H1 (cell line): ENCODE measurements at regions not wholly inside any gene's neighbourhood (a gene's known extent, or its start where the extent isn't known, plus 50 kb on each side); places are given as distances from the start of the nearest gene placed in this dataset.

Experiments used
- CTCF ChIA-PET: fragments of 300-600 bp; sonication (Branson Sonifier 250); formaldehyde crosslinking; loops from one replicate; lab custom pipeline; 2021; ENCODE audit not compliant: partially characterized antibody; lab: Charles Lee
- POLR2A ChIA-PET: fragments of 300-600 bp; sonication (Branson Sonifier 250); formaldehyde crosslinking; loops from one replicate; lab custom pipeline; 2021; ENCODE audit warnings: inconsistent platforms; ENCODE audit not compliant: partially characterized antibody; lab: Charles Lee
- DNase-seq, 2 experiments: peaks; one replicate each; pipeline versions ENCODE4 v3.0.0 to v3.0.0-alpha.2; 2010 to 2022; ENCODE audit warnings: low spot score in 2 of 2, low read depth in 1 of 2, mixed read lengths in 1 of 2
- FAIRE-seq: peaks from 2 replicates; lab custom pipeline; 2011; peaks lifted over from hg19 to GRCh38; lab: Jason Lieb, UNC
- H2AFZ ChIP-seq: 2 replicates; pipeline ENCODE4 v1.8.1; 2012; ENCODE audit warnings: low read length, inconsistent platforms
- H2AK5ac ChIP-seq: 2 replicates; pipeline ENCODE4 v1.6.1; 2013; ENCODE audit warnings: low read depth, low read length
- H2BK120ac ChIP-seq: replicated peaks from 2 replicates; pipeline ENCODE3; 2013; ENCODE audit warnings: low read depth, low read length, inconsistent platforms
- H2BK12ac ChIP-seq: 2 replicates; pipeline ENCODE4 v1.6.1; 2013; ENCODE audit warnings: low read depth, low read length
- H2BK15ac ChIP-seq: 2 replicates; pipeline ENCODE4 v1.6.1; 2013; ENCODE audit warnings: low read length
- H2BK20ac ChIP-seq: 2 replicates; pipeline ENCODE4 v1.6.1; 2013; ENCODE audit warnings: low read length
- H2BK5ac ChIP-seq: 2 replicates; pipeline ENCODE4 v1.6.1; 2013; ENCODE audit warnings: low read depth, low read length
- H3K14ac ChIP-seq: 2 replicates; pipeline ENCODE4 v1.6.1; 2013; ENCODE audit warnings: inconsistent platforms; ENCODE audit not compliant: insufficient read length
- H3K18ac ChIP-seq: 2 replicates; pipeline ENCODE4 v1.6.1; 2013; ENCODE audit warnings: low read length; ENCODE audit errors: extremely low read depth
- H3K23ac ChIP-seq: 2 replicates; pipeline ENCODE4 v1.6.1; 2013; ENCODE audit warnings: inconsistent platforms; ENCODE audit not compliant: insufficient read length
- H3K23me2 ChIP-seq: 2 replicates; pipeline ENCODE4 v1.6.1; 2013; ENCODE audit warnings: low read depth, low read length
- H3K27ac ChIP-seq: 2 replicates; pipeline ENCODE4 v1.6.1; 2011; ENCODE audit warnings: low read depth, low read length, inconsistent platforms
- H3K27me3 ChIP-seq, 4 experiments: replicated peaks in 1 of 4; 1 replicate in 1 of 4; 2 replicates in 3 of 4; pipeline versions ENCODE4 v1.6.1 to v1.8.1; 2011 to 2013; ENCODE audit warnings: low read length in 3 of 4, mild to moderate bottlenecking in 3 of 4, inconsistent platforms in 2 of 4, mixed read lengths in 2 of 4, moderate library complexity in 1 of 4; ENCODE audit not compliant: control insufficient read depth in 3 of 4, insufficient read depth in 3 of 4; ENCODE audit errors: extremely low read depth in 1 of 4
- H3K36me3 ChIP-seq, 4 experiments: 2 replicates each; pipeline versions ENCODE4 v1.6.1 to v1.8.1; 2011 to 2013; ENCODE audit warnings: mild to moderate bottlenecking in 4 of 4, low read length in 3 of 4, moderate library complexity in 2 of 4, control low read depth in 1 of 4, inconsistent platforms in 1 of 4; ENCODE audit not compliant: insufficient read depth in 4 of 4, control insufficient read depth in 2 of 4
- H3K4ac ChIP-seq: replicated peaks from 2 replicates; pipeline ENCODE3; 2013; ENCODE audit warnings: low read length, low read depth, mixed read lengths, inconsistent platforms; ENCODE audit not compliant: insufficient read length
- H3K4me1 ChIP-seq, 4 experiments: replicated peaks in 1 of 4; 1 replicate in 1 of 4; 2 replicates in 3 of 4; pipeline versions ENCODE4 v1.6.1 to v1.8.1; 2011 to 2013; ENCODE audit warnings: low read length in 3 of 4, inconsistent platforms in 2 of 4, mixed read lengths in 1 of 4; ENCODE audit not compliant: insufficient read depth in 4 of 4, control insufficient read depth in 3 of 4
- H3K4me2 ChIP-seq, 2 experiments: 2 replicates each; pipeline versions ENCODE4 v1.6.1 to v1.8.1; 2011 to 2013; ENCODE audit warnings: low read depth in 2 of 2, low read length in 2 of 2, control low read depth in 1 of 2, inconsistent platforms in 1 of 2, mild to moderate bottlenecking in 1 of 2; ENCODE audit not compliant: insufficient read depth in 1 of 2
- H3K4me3 ChIP-seq, 4 experiments: fragments of 200-600, 300-600 bp in 1 of 4; sonication (generic), shearing (Covaris generic), sonication (Bioruptor Twin) in 1 of 4; 2 replicates each; pipeline versions ENCODE4 v1.5.1 to v1.8.1; 2011 to 2016; ENCODE audit warnings: low read length in 4 of 4, low read depth in 3 of 4, control low read depth in 2 of 4, inconsistent platforms in 2 of 4, mild to moderate bottlenecking in 2 of 4, mixed read lengths in 1 of 4, moderate library complexity in 1 of 4; ENCODE audit not compliant: insufficient read depth in 2 of 4; ENCODE audit errors: extremely low read depth in 1 of 4
- H3K56ac ChIP-seq: replicated peaks from 2 replicates; pipeline ENCODE3; 2013; ENCODE audit warnings: low read depth, mild to moderate bottlenecking, mixed read lengths, low read length, inconsistent platforms; ENCODE audit not compliant: insufficient read length
- H3K79me1 ChIP-seq: 2 replicates; pipeline ENCODE4 v1.6.1; 2013; ENCODE audit warnings: low read depth, low read length, control low read depth
- H3K79me2 ChIP-seq, 2 experiments: 2 replicates each; pipeline versions ENCODE4 v1.6.1 to v1.8.1; 2012 to 2013; ENCODE audit warnings: low read length in 2 of 2, mild to moderate bottlenecking in 2 of 2, inconsistent platforms in 1 of 2; ENCODE audit not compliant: insufficient read depth in 2 of 2, control insufficient read depth in 1 of 2
- H3K9ac ChIP-seq, 4 experiments: replicated peaks in 1 of 4; 1 replicate in 1 of 4; 2 replicates in 3 of 4; pipeline versions ENCODE4 v1.6.1 to v1.8.1; 2011 to 2013; ENCODE audit warnings: low read depth in 3 of 4, low read length in 3 of 4, control low read depth in 2 of 4, mild to moderate bottlenecking in 2 of 4, moderate library complexity in 2 of 4, inconsistent platforms in 1 of 4; ENCODE audit errors: extremely low read depth in 1 of 4
- H3K9me3 ChIP-seq, 2 experiments: 2 replicates each; pipeline versions ENCODE4 v1.6.1 to v1.8.1; 2012 to 2013; ENCODE audit warnings: mild to moderate bottlenecking in 2 of 2, moderate library complexity in 2 of 2, control low read depth in 1 of 2, inconsistent platforms in 1 of 2, low read depth in 1 of 2, low read length in 1 of 2, mixed read lengths in 1 of 2; ENCODE audit not compliant: insufficient read depth in 2 of 2
- H4K20me1 ChIP-seq, 2 experiments: replicated peaks in 1 of 2; 2 replicates each; pipeline versions ENCODE3 to v1.8.1; 2011 to 2013; ENCODE audit warnings: inconsistent platforms in 2 of 2, low read length in 2 of 2, mild to moderate bottlenecking in 1 of 2; ENCODE audit not compliant: insufficient read depth in 2 of 2, control insufficient read depth in 1 of 2
- H4K5ac ChIP-seq: 2 replicates; pipeline ENCODE4 v1.6.1; 2013; ENCODE audit warnings: low read length, low read depth, mixed read lengths, inconsistent platforms; ENCODE audit not compliant: insufficient read length
- H4K8ac ChIP-seq: 2 replicates; pipeline ENCODE4 v1.8.0; 2013; ENCODE audit warnings: mild to moderate bottlenecking, moderate library complexity, low read length, inconsistent platforms; ENCODE audit not compliant: insufficient read depth; ENCODE audit errors: extremely low read depth
- H4K91ac ChIP-seq: replicated peaks from 2 replicates; pipeline ENCODE3; 2013; ENCODE audit warnings: low read length, mixed read lengths, inconsistent platforms; ENCODE audit not compliant: insufficient read length
- BRCA1 ChIP-seq: IDR thresholded peaks from 2 replicates; pipeline ENCODE4 v1.6.1; 2012; ENCODE audit warnings: low read depth, low read length, improper control_type of control experiment
- SAP30 ChIP-seq: fragments of 300-600 bp; sonication (generic); IDR thresholded peaks from 2 replicates; pipeline ENCODE4 v1.7.1; 2012; ENCODE audit warnings: low read length, moderate library complexity, mild to moderate bottlenecking, inconsistent platforms; ENCODE audit not compliant: insufficient read depth, insufficient replicate concordance
- WGBS, 2 experiments: shearing (Covaris generic) in 1 of 2; methylation state at CpG; one replicate each; pipeline versions ENCODE4 v1.1.6 to v1.1.7; 2013 to 2015; ENCODE audit warnings: low lambda C conversion rate in 2 of 2, mixed read lengths in 2 of 2, inconsistent platforms in 1 of 2, low coverage in 1 of 2, missing lambda C conversion rate in 1 of 2; ENCODE audit not compliant: insufficient replicate concordance in 2 of 2, insufficient coverage in 1 of 2, insufficient read length in 1 of 2; ENCODE audit errors: extremely low coverage in 1 of 2, missing lambda C conversion rate in 1 of 2; 5-methylcytosine and 5-hydroxymethylcytosine counted together

- H3K4me2 ChIP-seq = no peak overlapping the region
- H2BK15ac ChIP-seq = no peak overlapping the region
- 85% methylated on average over 2 of the region's 2 CpGs; no CpG with 5 or more reads in 1 of the 2 experiments for WGBS, 2 experiments
- H3K27ac ChIP-seq = no peak overlapping the region
- H2BK5ac ChIP-seq = no peak overlapping the region
- no peak for DNase-seq
- H3K14ac ChIP-seq = no peak overlapping the region
- no peak overlapping the region for H2BK12ac ChIP-seq
- no peaks in the 10 kb centered on the region for H3K79me2 ChIP-seq
- H3K4ac ChIP-seq = no peak overlapping the region
- TF ChIP-seq SAP30 = no peak
- TF ChIP-seq BRCA1 = no peak
- TF ChIP-seq, all 59 proteins: peak for 0
- H2BK20ac ChIP-seq = no peak overlapping the region
- H2AFZ ChIP-seq = no peak overlapping the region
- no peak overlapping the region for H3K23ac ChIP-seq
- H4K20me1 ChIP-seq = no peaks in the 10 kb centered on the region
- no peaks in the 10 kb centered on the region for H3K9me3 ChIP-seq
- POLR2A ChIA-PET = no interaction called here
- H3K56ac ChIP-seq = no peak overlapping the region
- no peak for FAIRE-seq
- no peak overlapping the region for H4K91ac ChIP-seq
- no peaks in the 10 kb centered on the region for H3K27me3 ChIP-seq
- no peaks in the 10 kb centered on the region for H3K23me2 ChIP-seq
- H2AK5ac ChIP-seq = no peak overlapping the region
- H3K4me1 ChIP-seq = no peaks in the 10 kb centered on the region
- no peak overlapping the region for H4K8ac ChIP-seq
- no peak overlapping the region for H4K5ac ChIP-seq
- no peak overlapping the region for H3K9ac ChIP-seq
- H3K18ac ChIP-seq = no peak overlapping the region
- no peaks in the 10 kb centered on the region for H3K79me1 ChIP-seq
- CTCF ChIA-PET = no interaction called here
- no peak overlapping the region for H2BK120ac ChIP-seq
- H3K36me3 ChIP-seq = no peaks in the 10 kb centered on the region
- no peak overlapping the region for H3K4me3 ChIP-seq
These were observed 62.2 kb upstream of the LPP start for GRCh38 chr3:188091746-188092145.
